ENCODE measurements at regions not wholly inside any gene's neighbourhood (a gene's known extent, or its start where the extent isn't known, plus 50 kb on each side); places are given as distances from the start of the nearest gene placed in this dataset.

DNA sequence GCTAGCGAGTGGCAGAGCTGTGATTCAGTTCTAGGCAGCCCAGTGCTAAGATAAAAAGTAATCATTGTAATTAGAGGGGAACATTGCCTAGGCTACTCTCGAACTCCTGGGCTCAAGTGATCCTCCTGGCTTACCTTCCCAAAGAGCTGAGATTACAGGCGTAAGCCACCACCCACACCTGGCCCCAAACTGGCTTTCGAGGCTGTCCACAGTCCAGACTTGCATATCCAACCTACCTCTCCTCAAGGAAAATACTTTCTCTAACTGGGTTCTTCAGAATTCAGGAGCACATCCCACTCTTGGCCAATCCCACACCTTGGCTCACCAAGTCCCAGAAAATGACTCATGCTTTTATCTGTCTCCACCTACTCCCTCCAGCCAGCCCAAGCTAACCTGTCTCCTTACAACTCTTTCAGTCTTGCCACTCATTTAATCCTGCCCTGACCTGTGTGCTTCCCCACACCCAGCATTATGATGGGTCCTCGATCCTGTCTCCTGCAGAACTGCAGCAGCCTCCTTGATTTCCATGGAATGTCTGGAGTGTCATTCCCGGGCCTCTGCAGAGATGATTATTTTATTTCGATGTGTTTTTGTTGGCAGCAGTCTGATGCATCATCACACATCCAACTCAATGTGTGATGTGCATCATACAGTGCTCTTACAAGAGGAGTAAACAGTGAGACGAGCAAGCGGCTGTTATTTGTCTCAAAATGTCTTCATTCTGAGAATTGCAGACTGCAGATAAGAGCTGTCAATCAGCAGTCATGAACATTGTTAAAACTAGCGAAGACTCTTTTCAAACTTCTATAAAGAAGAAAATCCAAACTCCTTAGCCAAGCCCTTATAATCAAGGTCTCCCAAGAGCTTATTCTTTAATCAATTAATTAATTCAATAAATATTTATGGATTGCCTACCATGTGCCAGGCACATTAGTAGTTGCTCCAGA lies 167.3 kb downstream of the SEC61B start:
- DNase-seq (ENCODE audit: extremely low read depth, low read depth): no peak
- TF ChIP-seq, protein P1, sequence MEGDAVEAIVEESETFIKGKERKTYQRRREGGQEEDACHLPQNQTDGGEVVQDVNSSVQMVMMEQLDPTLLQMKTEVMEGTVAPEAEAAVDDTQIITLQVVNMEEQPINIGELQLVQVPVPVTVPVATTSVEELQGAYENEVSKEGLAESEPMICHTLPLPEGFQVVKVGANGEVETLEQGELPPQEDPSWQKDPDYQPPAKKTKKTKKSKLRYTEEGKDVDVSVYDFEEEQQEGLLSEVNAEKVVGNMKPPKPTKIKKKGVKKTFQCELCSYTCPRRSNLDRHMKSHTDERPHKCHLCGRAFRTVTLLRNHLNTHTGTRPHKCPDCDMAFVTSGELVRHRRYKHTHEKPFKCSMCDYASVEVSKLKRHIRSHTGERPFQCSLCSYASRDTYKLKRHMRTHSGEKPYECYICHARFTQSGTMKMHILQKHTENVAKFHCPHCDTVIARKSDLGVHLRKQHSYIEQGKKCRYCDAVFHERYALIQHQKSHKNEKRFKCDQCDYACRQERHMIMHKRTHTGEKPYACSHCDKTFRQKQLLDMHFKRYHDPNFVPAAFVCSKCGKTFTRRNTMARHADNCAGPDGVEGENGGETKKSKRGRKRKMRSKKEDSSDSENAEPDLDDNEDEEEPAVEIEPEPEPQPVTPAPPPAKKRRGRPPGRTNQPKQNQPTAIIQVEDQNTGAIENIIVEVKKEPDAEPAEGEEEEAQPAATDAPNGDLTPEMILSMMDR (IDR thresholded peaks at IDR 0.05; ENCODE audit: low read depth, low read length): no peak

DNA sequence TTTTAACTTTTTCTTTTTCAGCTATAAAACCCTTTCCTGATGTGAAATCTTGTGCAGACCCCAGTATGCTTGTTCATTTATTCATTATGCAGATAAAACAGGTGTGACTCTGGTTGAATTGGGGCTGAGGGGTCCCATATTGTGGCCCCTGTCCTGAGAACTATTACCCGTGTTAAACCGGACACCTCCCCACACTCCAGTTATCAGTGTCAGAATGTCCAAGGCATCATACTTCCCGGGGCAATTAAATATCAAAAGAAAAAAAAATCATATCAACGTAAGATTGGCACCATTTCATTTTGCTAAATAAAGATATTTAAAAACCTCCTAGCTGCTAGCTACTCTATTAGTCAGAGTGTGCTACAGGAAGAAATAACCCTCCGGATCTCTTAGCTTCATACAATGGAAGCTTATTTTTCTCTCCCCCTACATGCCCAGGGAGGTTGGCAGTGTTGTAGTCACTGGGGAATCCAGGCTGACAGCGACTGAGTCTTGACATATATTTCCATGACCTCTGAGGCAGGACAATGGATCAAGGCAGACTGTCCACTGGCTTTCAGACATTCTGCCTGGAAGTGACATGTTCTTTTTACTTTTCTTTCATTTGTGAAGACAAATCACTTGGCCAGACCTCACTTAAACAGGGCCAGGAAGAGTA lies 170.0 kb downstream of the SEC61B start:
- DNase-seq (ENCODE audit: extremely low read depth, low read depth): no peak
- TF ChIP-seq, protein P1 (IDR thresholded peaks at IDR 0.05; ENCODE audit: low read depth, low read length): no peak

DNA sequence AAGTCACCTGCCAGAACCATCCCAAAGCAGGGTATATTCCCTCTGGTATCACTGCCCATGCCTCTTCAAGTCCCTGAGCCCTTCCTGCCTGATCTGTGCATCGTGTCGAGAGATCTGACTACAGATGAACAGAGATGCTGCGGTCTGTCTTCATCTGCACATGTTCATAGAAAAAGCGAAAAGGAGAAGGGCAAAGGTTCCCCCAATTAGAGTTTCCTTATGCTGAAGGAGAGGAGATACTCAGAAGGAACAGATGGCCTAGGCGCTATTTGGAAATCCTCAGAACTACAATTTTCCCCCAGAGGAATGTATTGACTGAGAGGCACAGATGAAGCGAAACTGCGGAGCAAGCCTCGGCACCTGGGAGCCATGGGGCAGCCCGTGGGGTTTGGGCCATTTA lies 170.9 kb downstream of the SEC61B start:
- TF ChIP-seq, protein P1 (IDR thresholded peaks at IDR 0.05; ENCODE audit: low read depth, low read length): no peak
- no peak for DNase-seq (ENCODE audit: extremely low read depth, low read depth)

DNA sequence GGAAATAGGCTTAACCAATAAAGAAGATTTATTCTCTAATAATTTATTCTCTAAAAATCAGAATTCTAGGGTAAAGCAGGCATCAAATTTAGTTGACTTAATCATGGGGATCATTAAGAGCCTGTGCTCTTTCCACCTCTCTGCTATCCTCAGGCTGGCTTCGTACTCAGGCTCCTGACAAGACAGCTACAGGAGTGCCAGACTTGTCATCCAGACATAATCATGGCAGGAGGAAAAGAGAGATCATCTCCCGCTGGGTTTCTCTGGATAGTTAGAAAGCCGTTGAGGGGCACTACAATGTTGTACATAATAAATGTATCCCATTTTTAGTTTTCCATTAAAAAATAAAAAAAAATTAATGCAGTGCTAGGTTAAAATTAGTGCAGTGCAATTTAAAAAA lies 171.9 kb downstream of the SEC61B start:
- TF ChIP-seq, protein P1 (IDR thresholded peaks at IDR 0.05; ENCODE audit: low read depth, low read length): no peak
- DNase-seq (ENCODE audit: extremely low read depth, low read depth): no peak

DNA sequence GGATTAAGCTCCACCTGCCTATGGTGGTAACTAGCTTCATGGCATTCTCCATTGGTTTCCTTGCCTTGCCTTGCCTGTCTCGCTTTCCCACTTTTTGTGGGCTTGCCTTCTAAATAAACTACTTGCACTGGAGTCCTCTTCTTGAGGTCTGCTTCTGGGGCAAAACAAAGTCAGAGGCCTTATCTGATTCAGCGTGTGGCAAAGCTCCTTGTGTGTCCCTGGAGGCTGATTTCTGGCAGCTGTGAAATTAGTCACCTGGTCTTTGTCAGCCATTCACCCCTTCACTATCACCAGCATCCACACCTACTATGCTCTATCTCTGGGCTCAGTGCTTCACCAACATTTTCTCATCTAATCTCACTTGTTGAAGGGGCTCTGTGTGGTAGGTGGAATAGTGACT lies 176.2 kb downstream of the SEC61B start:
- DNase-seq (ENCODE audit: extremely low read depth, low read depth): no peak
- TF ChIP-seq, protein P1 (IDR thresholded peaks at IDR 0.05; ENCODE audit: low read depth, low read length): no peak

DNA sequence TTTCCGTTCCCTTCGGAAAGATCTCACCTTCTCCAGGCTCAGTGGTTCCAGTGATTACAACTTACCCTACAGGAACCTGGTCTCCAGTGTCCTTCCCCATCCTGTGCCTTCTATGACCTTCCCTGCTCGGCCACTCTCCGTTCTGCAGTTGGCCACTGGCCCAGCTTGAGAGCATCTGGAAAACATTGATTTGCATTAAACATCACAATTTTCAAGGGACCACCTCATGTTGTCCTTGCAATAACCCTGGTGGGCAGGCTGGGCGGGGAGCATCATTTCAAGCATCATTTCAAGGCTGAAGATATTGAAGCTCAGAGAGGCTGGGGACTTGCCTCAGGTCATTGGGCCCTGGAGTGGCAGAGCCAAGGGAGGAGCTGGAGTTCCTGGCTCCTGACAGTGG lies 177.4 kb downstream of the SEC61B start:
- DNase-seq (ENCODE audit: extremely low read depth, low read depth): no peak
- TF ChIP-seq, protein P1 (IDR thresholded peaks at IDR 0.05; ENCODE audit: low read depth, low read length): no peak

DNA sequence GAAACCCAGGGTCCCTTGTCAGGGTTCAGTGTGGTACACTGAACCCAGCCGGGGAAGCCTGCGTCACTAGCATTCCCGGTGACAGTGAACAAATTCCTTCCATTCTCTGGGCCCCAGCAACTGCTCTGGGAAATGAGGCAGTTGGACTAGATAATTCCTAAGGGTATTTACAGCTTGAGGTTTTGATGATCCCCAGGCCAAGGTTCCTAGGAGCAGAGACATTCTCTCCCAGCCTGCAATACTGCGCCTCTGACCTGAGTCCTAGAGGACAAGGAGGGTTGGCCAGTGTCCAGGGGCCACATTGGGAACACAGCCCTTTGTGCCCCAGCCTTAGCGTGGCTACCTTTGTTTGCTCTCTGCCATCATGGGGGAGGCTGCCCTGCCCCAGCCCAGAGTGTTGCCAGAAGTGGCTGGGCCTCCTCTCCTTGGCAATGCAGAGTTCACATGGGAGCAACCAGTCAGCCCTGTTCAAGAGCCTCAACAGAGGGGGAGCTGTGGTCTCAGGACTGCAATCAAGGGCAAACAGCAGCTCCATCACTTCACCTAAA lies 178.2 kb downstream of the SEC61B start:
- no peak for DNase-seq (ENCODE audit: extremely low read depth, low read depth)
- TF ChIP-seq, protein P1 (IDR thresholded peaks at IDR 0.05; ENCODE audit: low read depth, low read length): no peak
